Choroid plexus epithelial cell (primary cell): ENCODE measurements at regions not wholly inside any gene's neighbourhood (a gene's known extent, or its start where the extent isn't known, plus 50 kb on each side); places are given as distances from the start of the nearest gene placed in this dataset.

Experiments used
- DNase-seq: peaks from one replicate; pipeline ENCODE4 v3.0.0-alpha.2; 2010; ENCODE audit warnings: low read depth
- H3K4me3 ChIP-seq: 2 replicates; pipeline ENCODE4 v1.5.1; 2011; ENCODE audit warnings: low read depth, mild to moderate bottlenecking, control low read depth, low read length, moderate library complexity
- CTCF ChIP-seq: conservative IDR thresholded peaks from 2 replicates; pipeline ENCODE4 v1.5.1; 2011; ENCODE audit warnings: low read depth, mild to moderate bottlenecking, control low read depth, inconsistent platforms, low read length, moderate library complexity

- no peak overlapping the region for H3K4me3 ChIP-seq
- TF ChIP-seq CTCF = no peak
- DNase-seq = no peak
Measured at GRCh38 chr9:81195206-81195605, 494.1 kb downstream of the TLE1 start.

- H3K4me3 ChIP-seq = no peak overlapping the region
- TF ChIP-seq CTCF = no peak
- no peak for DNase-seq
Measured at GRCh38 chr9:81193362-81194339, 495.7 kb downstream of the TLE1 start.

- no peak overlapping the region for H3K4me3 ChIP-seq
- no peak for DNase-seq
- TF ChIP-seq CTCF = no peak
Measured at GRCh38 chr9:81191222-81191621, 498.1 kb downstream of the TLE1 start.

GRCh38 chr9:81190659-81191058 is 498.7 kb downstream of the TLE1 start:
- no peak for TF ChIP-seq CTCF
- no peak for DNase-seq
- no peak overlapping the region for H3K4me3 ChIP-seq

GRCh38 chr9:81183761-81184160 is 505.6 kb downstream of the TLE1 start:
- DNase-seq = peak; percentile 89
- no peak for TF ChIP-seq CTCF
- no peak overlapping the region for H3K4me3 ChIP-seq

- TF ChIP-seq CTCF = no peak
- H3K4me3 ChIP-seq = no peak overlapping the region
- DNase-seq = peak; percentile 66
Measured at GRCh38 chr9:81182431-81182830, 506.9 kb downstream of the TLE1 start.

- no peak overlapping the region for H3K4me3 ChIP-seq
- TF ChIP-seq CTCF = peak; percentile 34
- DNase-seq = no peak
Measured at GRCh38 chr9:81174023-81174422, 515.3 kb downstream of the TLE1 start.
